Heart left ventricle (tissue), 16 donors: ENCODE measurements at regions not wholly inside any gene's neighbourhood (a gene's known extent, or its start where the extent isn't known, plus 50 kb on each side); places are given as distances from the start of the nearest gene placed in this dataset.

Source experiments
- ATAC-seq, 4 donors: fragments of 200-7000 bp; cut with Tn5 transposase; one replicate each; pipeline ENCODE4 v1.9.1; 2020 to 2022; ENCODE audit warnings: moderate library complexity in 4 of 4, mild to moderate bottlenecking in 3 of 4, moderate number of reproducible peaks in 1 of 4
- DNase-seq, 5 donors: peaks; one replicate each; pipeline ENCODE4 v3.0.0-alpha.2; 2020
- H3K27ac ChIP-seq, 12 donors: fragments of 200-600 bp; sonication (generic) in 4 of 12; one replicate each; pipeline versions ENCODE4 v1.5.0 to v1.8.0; 2016 to 2022; ENCODE audit warnings: mild to moderate bottlenecking in 2 of 12
- H3K27me3 ChIP-seq, 9 donors: fragments of 200-600 bp; sonication (generic) in 2 of 9; one replicate each; pipeline versions ENCODE4 v1.5.1 to v1.8.0; 2016 to 2022; ENCODE audit warnings: mild to moderate bottlenecking in 3 of 9
- H3K36me3 ChIP-seq, 9 donors: fragments of 200-600 bp; sonication (generic) in 2 of 9; one replicate each; pipeline versions ENCODE4 v1.5.0 to v1.8.0; 2018 to 2022; ENCODE audit warnings: mild to moderate bottlenecking in 2 of 9
- H3K4me1 ChIP-seq, 12 donors: fragments of 200-600 bp; sonication (generic) in 4 of 12; one replicate each; pipeline versions ENCODE4 v1.5.0 to v1.8.0; 2016 to 2022; ENCODE audit warnings: mild to moderate bottlenecking in 3 of 12
- H3K4me3 ChIP-seq, 12 donors: fragments of 200-600 bp; sonication (generic) in 4 of 12; one replicate each; pipeline versions ENCODE4 v1.5.0 to v1.8.0; 2017 to 2022; ENCODE audit warnings: mild to moderate bottlenecking in 9 of 12, moderate library complexity in 4 of 12
- H3K9me3 ChIP-seq, 12 donors: fragments of 200-600 bp; sonication (generic) in 4 of 12; one replicate each; pipeline versions ENCODE4 v1.5.0 to v1.8.0; 2016 to 2022; ENCODE audit warnings: mild to moderate bottlenecking in 1 of 12
- CTCF ChIP-seq, 12 donors: fragments of 200-600 bp; sonication (generic) in 4 of 12; IDR thresholded peaks; one replicate each; pipeline versions ENCODE4 v1.5.0 to v1.8.0; 2018 to 2022; ENCODE audit warnings: antibody characterized with exemption in 12 of 12, mild to moderate bottlenecking in 5 of 12
- POLR2A ChIP-seq, 2 donors: fragments of 450-650 bp; IDR thresholded peaks; one replicate each; pipeline ENCODE4 v1.6.1; 2017; ENCODE audit warnings: antibody characterized with exemption in 2 of 2, mild to moderate bottlenecking in 2 of 2, moderate library complexity in 2 of 2
- WGBS, 4 donors: extraction: QIAGEN DNeasy Blood & Tissue Kit in 2 of 4; methylation state at CpG; one replicate each; pipeline versions ENCODE4 v1.1.5 to v1.1.7; 2013 to 2018; 5-methylcytosine and 5-hydroxymethylcytosine counted together
- intact Hi-C, 10 donors: fragments of 100-400 bp; cut with DNase I; formaldehyde crosslinking; loops; one replicate each; pipeline versions ENCODE4 v1.11.1 to v1.14.2; 2022
- donor health status: ischemic (EF 13 %, LVEDD 7.1; RV severe dilation, severe dysfunction).
- donor health status: healthy with polysubstance abuse.
- donor health status: DM: no; HTN: yes; CAD: no.
- donor health status: DM: no; HTN: no; CAD: no.
- donor health status: ischemic (EF 25% LVEDD 6.9; RV normal size, moderate dysfunction).
- donor health status: ischemic (EF 25% LVEDD 5.7; RV mildly dilated, moderate dysfunction).
- donor health status: healthy.
- donor health status: DM: yes; HTN: yes; CAD: no.
- donor health status: ischemic (EF 35%, LVEDD 5.7; RV mildly dilated, moderate dysfunction).
- donor health status: nonischemic (EF 11% LVEDD 7.7; RV severe dilation, severe dysfunction).
- donor health status: DM: yes; HTN: yes; CAD: no.
- donor health status: PGD.
- donor health status: ischemic (EF 29% LVEDD 5.4; RV normal size, mild dysfunction).
- donor health status: nonischemic (EF 23%, LVEDD 6.1; RV moderate dilation, normal function).

- no peaks in the 10 kb centered on the region for H3K36me3 ChIP-seq
- H3K4me1 ChIP-seq: no peaks in the 10 kb centered on the region
- TF ChIP-seq POLR2A (IDR thresholded peaks at IDR 0.05) (no peak), CTCF (IDR thresholded peaks at IDR 0.05) (no peak)
- DNase-seq: no peak
- intact Hi-C loops: no loop called here
- WGBS, 4 donors: 71 to 80% (median 75%) methylated on average over 7 of the region's 7 CpGs
- H3K9me3 ChIP-seq: peaks cover 0 to 5% (median 0%) of the 10 kb centered on the region in 12 donors
- no peak overlapping the region for H3K4me3 ChIP-seq
- no peak overlapping the region for H3K27ac ChIP-seq
- no peak for ATAC-seq
- peaks cover 0 to 19% (median 0%) of the 10 kb centered on the region in 9 donors for H3K27me3 ChIP-seq
Observed at GRCh38 chr10:118207470-118208007, 134.6 kb downstream of the FAM204A start.

GRCh38 chr10:118204292-118204943 lies 137.7 kb downstream of the FAM204A start:
- intact Hi-C loops: no loop called here
- TF ChIP-seq POLR2A (IDR thresholded peaks at IDR 0.05): no peak
- TF ChIP-seq CTCF (IDR thresholded peaks at IDR 0.05): no peak
- 53 to 64% (median 60%) methylated on average over 3 of the region's 3 CpGs for WGBS, 4 donors
- Histone ChIP-seq H3K27ac (no peak overlapping the region), H3K27me3 (peaks cover 0 to 19% (median 0%) of the 10 kb centered on the region in 9 donors), H3K36me3 (no peaks in the 10 kb centered on the region), H3K9me3 (peaks cover 0 to 5% (median 0%) of the 10 kb centered on the region in 12 donors), H3K4me1 (no peaks in the 10 kb centered on the region), H3K4me3 (no peak overlapping the region)
- no peak for ATAC-seq
- DNase-seq: no peak

GRCh38 chr10:118203461-118203860 lies 138.7 kb downstream of the FAM204A start:
- Histone ChIP-seq H3K27me3 (peaks cover 0 to 19% (median 0%) of the 10 kb centered on the region in 9 donors), H3K4me1 (no peaks in the 10 kb centered on the region), H3K4me3 (no peak overlapping the region), H3K9me3 (peaks cover 0 to 9% (median 0%) of the 10 kb centered on the region in 12 donors), H3K27ac (no peak overlapping the region), H3K36me3 (no peaks in the 10 kb centered on the region)
- ATAC-seq (no peak), DNase-seq (no peak)
- TF ChIP-seq POLR2A (IDR thresholded peaks at IDR 0.05) (no peak), CTCF (IDR thresholded peaks at IDR 0.05) (no peak)
- WGBS, 4 donors: 43 to 55% (median 46%) methylated on average over 2 of the region's 2 CpGs
- intact Hi-C loops: no loop called here

- H3K4me1 ChIP-seq: no peaks in the 10 kb centered on the region
- peaks cover 0 to 15% (median 0%) of the 10 kb centered on the region in 12 donors for H3K9me3 ChIP-seq
- no peak for DNase-seq
- intact Hi-C loops: no loop called here
- no peaks in the 10 kb centered on the region for H3K36me3 ChIP-seq
- no peaks in the 10 kb centered on the region for H3K27me3 ChIP-seq
- 40 to 71% (median 65%) methylated on average over 2 of the region's 2 CpGs for WGBS, 4 donors
- no peak overlapping the region for H3K27ac ChIP-seq
- no peak for ATAC-seq
- no peak overlapping the region for H3K4me3 ChIP-seq
- TF ChIP-seq POLR2A (IDR thresholded peaks at IDR 0.05) (no peak), CTCF (IDR thresholded peaks at IDR 0.05) (no peak)
Observed at GRCh38 chr10:118195729-118196128, 146.4 kb downstream of the FAM204A start.
